ENCODE measurements at regions not wholly inside any gene's neighbourhood (a gene's known extent, or its start where the extent isn't known, plus 50 kb on each side); places are given as distances from the start of the nearest gene placed in this dataset.

DNA sequence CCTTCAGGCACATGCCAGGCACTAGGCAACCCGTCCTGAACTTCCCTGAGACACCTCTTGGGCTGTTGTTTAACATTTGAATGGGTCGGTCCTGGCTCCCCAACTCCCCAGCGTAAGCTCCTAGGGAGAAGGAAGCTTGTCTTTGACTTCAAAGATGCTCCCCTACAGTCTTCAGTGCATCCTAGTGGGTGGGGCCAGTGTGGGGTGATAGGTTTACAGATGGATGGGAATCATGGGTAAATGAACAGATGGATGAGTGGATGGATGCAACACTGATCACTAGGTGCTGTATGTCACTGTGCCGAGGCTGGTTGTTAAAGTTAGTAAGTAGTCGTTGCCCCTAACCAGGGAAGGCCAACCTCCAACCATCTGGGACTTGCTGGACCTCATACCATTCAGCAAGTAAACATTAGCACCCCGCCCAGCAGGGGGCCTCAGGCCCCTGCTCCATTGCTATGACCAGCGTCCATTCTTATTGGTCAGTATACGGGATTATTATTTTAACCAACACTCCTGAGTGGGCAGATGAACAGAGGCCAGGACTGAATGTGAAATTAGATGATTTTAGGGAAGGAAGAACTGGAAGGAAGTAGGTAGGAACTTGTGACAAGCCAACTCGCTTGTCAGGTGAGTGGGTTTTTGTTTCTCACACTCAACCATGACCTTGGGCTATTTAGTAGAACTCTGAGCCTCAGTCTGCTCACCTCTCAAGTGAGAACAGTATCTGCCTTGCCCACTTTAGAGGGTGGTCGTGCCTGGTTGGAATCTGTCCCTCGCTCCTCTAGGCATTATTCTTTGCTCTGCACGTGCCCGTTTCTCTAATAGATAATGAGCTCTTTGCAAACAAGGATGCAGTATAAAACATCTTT lies 82.9 kb upstream of the FOXP4 start:
- Mint-ChIP-seq H3K4me3 (no peak overlapping the region), H3K4me1 (peaks cover 0 to 4% (median 0%) of the 10 kb centered on the region in 7 donors), H3K9me3 (peaks cover 0 to 1% (median 0%) of the 10 kb centered on the region in 11 donors), H3K27ac (no peak overlapping the region), H3K27me3 (peaks cover 38 to 63% (median 54%) of the 10 kb centered on the region in 5 donors), H3K36me3 (no peaks in the 10 kb centered on the region)
- no peak overlapping the region for H3K27ac ChIP-seq (ENCODE audit: low read depth, low read length)
- H3K27me3 ChIP-seq (ENCODE audit: control insufficient read depth in 2 of 2, insufficient read depth in 2 of 2, low read length in 2 of 2) = peaks cover 4 to 5% of the 10 kb centered on the region in 2 donors
- no peaks in the 10 kb centered on the region for H3K36me3 ChIP-seq (ENCODE audit: control insufficient read depth in 2 of 3, insufficient read depth in 3 of 3, low read length in 3 of 3)
- no peaks in the 10 kb centered on the region for H3K4me1 ChIP-seq (ENCODE audit: control insufficient read depth in 2 of 2, insufficient read depth in 2 of 2, low read length in 2 of 2)
- intact Hi-C loops (cut with micrococcal nuclease) = loop anchor here (1.0 kb wide), 1 partner anchor 129 kb away; no protein-coding TSS in a partner anchor
- no peak for ATAC-seq
- H3K9me3 ChIP-seq (ENCODE audit: control insufficient read depth in 2 of 3, low read length in 3 of 3) = no peaks in the 10 kb centered on the region
- DNase-seq = no peak
- ChIA-PET POLR2A (no interaction called here), CTCF (no interaction called here)
- H3K4me3 ChIP-seq (ENCODE audit: low read length) = no peak overlapping the region

DNA sequence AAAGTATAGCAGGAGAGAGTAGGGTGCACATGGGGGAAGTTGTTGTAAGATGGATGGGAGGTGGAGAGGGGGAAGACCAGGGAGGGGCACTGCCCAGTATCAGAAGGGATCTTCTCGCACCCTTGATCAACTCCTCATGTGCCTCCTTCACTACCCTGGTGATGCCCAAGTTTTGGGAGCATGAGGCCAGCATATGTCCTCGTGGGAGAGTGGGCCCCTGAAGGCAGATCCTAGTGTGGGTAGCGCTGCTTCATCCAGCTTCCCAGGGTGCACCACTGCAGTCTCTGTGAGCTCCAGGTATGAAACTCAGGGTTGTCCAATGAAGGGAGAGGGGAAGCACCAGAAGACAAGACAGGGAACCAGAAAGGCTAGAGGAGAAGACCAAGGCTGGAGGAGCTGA lies 82.2 kb upstream of the FOXP4 start:
- CTCF ChIA-PET = no interaction called here
- Histone ChIP-seq H3K9me3 (ENCODE audit: control insufficient read depth in 2 of 3, low read length in 3 of 3) (no peaks in the 10 kb centered on the region), H3K27ac (ENCODE audit: low read depth, low read length) (no peak overlapping the region), H3K27me3 (ENCODE audit: control insufficient read depth in 2 of 2, insufficient read depth in 2 of 2, low read length in 2 of 2) (peaks cover 4 to 8% of the 10 kb centered on the region in 2 donors), H3K4me3 (ENCODE audit: low read length) (no peak overlapping the region), H3K36me3 (ENCODE audit: control insufficient read depth in 2 of 3, insufficient read depth in 3 of 3, low read length in 3 of 3) (no peaks in the 10 kb centered on the region), H3K4me1 (ENCODE audit: control insufficient read depth in 2 of 2, insufficient read depth in 2 of 2, low read length in 2 of 2) (no peaks in the 10 kb centered on the region)
- H3K4me1 Mint-ChIP-seq = peaks cover 0 to 4% (median 0%) of the 10 kb centered on the region in 7 donors
- no peak overlapping the region for H3K27ac Mint-ChIP-seq
- H3K36me3 Mint-ChIP-seq = no peaks in the 10 kb centered on the region
- ATAC-seq = no peak
- POLR2A ChIA-PET = no interaction called here
- no peak for DNase-seq
- no peak overlapping the region for H3K4me3 Mint-ChIP-seq
- H3K27me3 Mint-ChIP-seq = peaks cover 45 to 66% (median 56%) of the 10 kb centered on the region in 5 donors
- H3K9me3 Mint-ChIP-seq = peaks cover 0 to 1% (median 0%) of the 10 kb centered on the region in 11 donors
- intact Hi-C loops (cut with micrococcal nuclease) = no loop called here

DNA sequence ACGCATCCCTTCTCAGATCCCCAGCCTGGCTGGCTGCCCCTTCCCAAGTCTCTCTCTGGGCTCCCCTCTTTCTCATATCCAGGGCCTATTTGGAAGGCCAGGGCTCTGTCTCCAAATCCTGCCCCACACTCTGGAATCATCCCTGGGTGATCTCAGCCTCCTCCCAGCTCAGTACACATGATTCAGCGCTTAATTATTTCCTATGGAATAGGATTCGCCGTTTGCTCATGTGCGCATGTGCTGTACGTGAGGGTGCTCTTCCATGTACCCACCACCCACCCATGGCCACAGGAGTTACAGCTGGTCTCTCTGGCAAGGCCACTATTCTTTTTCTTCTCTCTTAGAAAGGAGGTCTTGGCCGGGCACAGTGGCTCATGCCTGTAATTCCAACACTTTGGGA lies 81.7 kb upstream of the FOXP4 start:
- Mint-ChIP-seq H3K4me3 (no peak overlapping the region), H3K4me1 (peaks cover under 1 to 4% (median 1%) of the 10 kb centered on the region in 7 donors), H3K9me3 (peaks cover 0 to 1% (median 0%) of the 10 kb centered on the region in 11 donors), H3K27ac (no peak overlapping the region), H3K36me3 (peaks cover 0 to under 1% (median 0%) of the 10 kb centered on the region in 5 donors), H3K27me3 (peaks cover 49 to 70% (median 60%) of the 10 kb centered on the region in 5 donors)
- ATAC-seq (no peak), DNase-seq (no peak)
- H3K9me3 ChIP-seq (ENCODE audit: control insufficient read depth in 2 of 3, low read length in 3 of 3) = no peaks in the 10 kb centered on the region
- intact Hi-C loops (cut with micrococcal nuclease) = no loop called here
- H3K27me3 ChIP-seq (ENCODE audit: control insufficient read depth in 2 of 2, insufficient read depth in 2 of 2, low read length in 2 of 2) = peaks cover 4 to 12% of the 10 kb centered on the region in 2 donors
- POLR2A ChIA-PET = no interaction called here
- H3K4me3 ChIP-seq (ENCODE audit: low read length) = no peak overlapping the region
- H3K27ac ChIP-seq (ENCODE audit: low read depth, low read length) = no peak overlapping the region
- CTCF ChIA-PET = interaction anchor here (1.1 kb wide), 1 partner anchor 130 kb away, joined by 3 read pairs; no protein-coding TSS in a partner anchor
- H3K36me3 ChIP-seq (ENCODE audit: control insufficient read depth in 2 of 3, insufficient read depth in 3 of 3, low read length in 3 of 3) = no peaks in the 10 kb centered on the region
- H3K4me1 ChIP-seq (ENCODE audit: control insufficient read depth in 2 of 2, insufficient read depth in 2 of 2, low read length in 2 of 2) = no peaks in the 10 kb centered on the region

DNA sequence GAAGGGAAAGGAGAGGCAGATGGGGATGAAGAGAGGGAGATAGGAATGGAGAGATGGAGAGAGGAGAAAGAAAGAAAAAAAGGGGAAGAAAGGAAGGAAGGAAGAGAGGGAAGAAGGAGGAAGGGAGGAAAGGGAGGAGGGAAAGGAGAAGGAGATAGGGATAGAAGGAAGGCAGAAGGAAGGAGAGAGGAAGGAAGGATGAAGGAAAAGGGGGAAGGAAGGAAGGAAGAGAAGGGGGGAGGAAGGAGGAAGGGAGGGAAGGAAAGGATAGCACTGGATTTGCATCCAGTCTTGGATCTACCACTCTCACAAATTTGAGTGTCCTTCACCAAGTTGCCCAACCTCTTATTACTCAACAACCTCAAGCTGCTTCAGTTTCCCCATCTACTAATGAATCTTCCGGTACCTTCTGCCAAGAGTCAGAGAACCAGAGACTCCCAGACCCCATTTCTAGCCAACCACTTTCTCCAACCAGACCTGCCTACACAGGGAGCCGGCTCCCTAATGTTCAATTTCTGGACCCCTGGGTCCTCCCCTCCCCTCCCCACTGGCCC lies 79.7 kb upstream of the FOXP4 start:
- Histone ChIP-seq H3K27ac (ENCODE audit: low read depth, low read length) (no peak overlapping the region), H3K27me3 (ENCODE audit: control insufficient read depth in 2 of 2, insufficient read depth in 2 of 2, low read length in 2 of 2) (peaks cover 4 to 18% of the 10 kb centered on the region in 2 donors), H3K9me3 (ENCODE audit: control insufficient read depth in 2 of 3, low read length in 3 of 3) (no peaks in the 10 kb centered on the region), H3K4me1 (ENCODE audit: control insufficient read depth in 2 of 2, insufficient read depth in 2 of 2, low read length in 2 of 2) (no peaks in the 10 kb centered on the region), H3K36me3 (ENCODE audit: control insufficient read depth in 2 of 3, insufficient read depth in 3 of 3, low read length in 3 of 3) (no peaks in the 10 kb centered on the region), H3K4me3 (ENCODE audit: low read length) (no peak overlapping the region)
- Mint-ChIP-seq H3K27me3 (peaks cover 55 to 82% (median 69%) of the 10 kb centered on the region in 5 donors), H3K4me3 (no peak overlapping the region), H3K9me3 (peaks cover 0 to 1% (median 0%) of the 10 kb centered on the region in 11 donors), H3K36me3 (peaks cover 0 to 4% (median 0%) of the 10 kb centered on the region in 5 donors), H3K27ac (no peak overlapping the region), H3K4me1 (peaks cover 6 to 11% (median 8%) of the 10 kb centered on the region in 7 donors)
- intact Hi-C loops (cut with micrococcal nuclease) = no loop called here
- CTCF ChIA-PET = interaction anchor here (0.7 kb wide), 1 partner anchor 19 kb away, joined by 7 read pairs; no protein-coding TSS in a partner anchor
- POLR2A ChIA-PET = interaction anchor here (0.6 kb wide), 2 partner anchors 36 to 1990 kb away, joined by 4 to 7 read pairs; no protein-coding TSS in a partner anchor
- ATAC-seq = no peak
- no peak for DNase-seq

DNA sequence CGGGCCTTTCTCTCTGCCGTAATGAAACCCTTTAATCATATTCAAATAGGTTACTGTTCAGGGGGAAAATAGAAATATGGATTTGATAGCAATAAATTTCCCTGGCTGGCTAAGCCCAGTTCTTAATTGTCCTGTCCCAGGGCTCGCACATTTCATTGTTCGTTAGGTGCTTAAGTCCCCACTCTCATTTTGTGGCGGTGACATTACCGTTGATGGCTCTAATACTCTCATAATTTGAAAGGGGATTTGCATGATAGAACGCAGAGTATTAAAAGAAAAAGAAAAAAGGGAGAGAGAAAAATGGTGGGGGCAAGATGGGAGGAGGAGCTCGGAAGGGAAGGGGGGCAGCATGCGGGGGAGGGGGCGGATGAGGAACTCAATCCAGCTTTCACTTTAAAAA lies 79.1 kb upstream of the FOXP4 start:
- DNase-seq (no peak), ATAC-seq (no peak)
- Histone ChIP-seq H3K27me3 (ENCODE audit: control insufficient read depth in 2 of 2, insufficient read depth in 2 of 2, low read length in 2 of 2) (peaks cover 4 to 18% of the 10 kb centered on the region in 2 donors), H3K9me3 (ENCODE audit: control insufficient read depth in 2 of 3, low read length in 3 of 3) (no peaks in the 10 kb centered on the region), H3K36me3 (ENCODE audit: control insufficient read depth in 2 of 3, insufficient read depth in 3 of 3, low read length in 3 of 3) (no peaks in the 10 kb centered on the region), H3K4me3 (ENCODE audit: low read length) (no peak overlapping the region), H3K4me1 (ENCODE audit: control insufficient read depth in 2 of 2, insufficient read depth in 2 of 2, low read length in 2 of 2) (no peaks in the 10 kb centered on the region), H3K27ac (ENCODE audit: low read depth, low read length) (no peak overlapping the region)
- no peak overlapping the region for H3K27ac Mint-ChIP-seq
- peaks cover 0 to 4% (median 0%) of the 10 kb centered on the region in 5 donors for H3K36me3 Mint-ChIP-seq
- H3K27me3 Mint-ChIP-seq = peaks cover 56 to 83% (median 73%) of the 10 kb centered on the region in 5 donors
- peaks cover 0 to 1% (median 0%) of the 10 kb centered on the region in 11 donors for H3K9me3 Mint-ChIP-seq
- peaks cover 6 to 11% (median 8%) of the 10 kb centered on the region in 7 donors for H3K4me1 Mint-ChIP-seq
- CTCF ChIA-PET = interaction anchor here (0.7 kb wide), 1 partner anchor 18 kb away, joined by 7 read pairs; no protein-coding TSS in a partner anchor
- H3K4me3 Mint-ChIP-seq = no peak overlapping the region
- intact Hi-C loops (cut with micrococcal nuclease) = no loop called here
- POLR2A ChIA-PET = interaction anchor here (0.6 kb wide), 1 partner anchor 36 kb away, joined by 4 read pairs; no protein-coding TSS in a partner anchor

DNA sequence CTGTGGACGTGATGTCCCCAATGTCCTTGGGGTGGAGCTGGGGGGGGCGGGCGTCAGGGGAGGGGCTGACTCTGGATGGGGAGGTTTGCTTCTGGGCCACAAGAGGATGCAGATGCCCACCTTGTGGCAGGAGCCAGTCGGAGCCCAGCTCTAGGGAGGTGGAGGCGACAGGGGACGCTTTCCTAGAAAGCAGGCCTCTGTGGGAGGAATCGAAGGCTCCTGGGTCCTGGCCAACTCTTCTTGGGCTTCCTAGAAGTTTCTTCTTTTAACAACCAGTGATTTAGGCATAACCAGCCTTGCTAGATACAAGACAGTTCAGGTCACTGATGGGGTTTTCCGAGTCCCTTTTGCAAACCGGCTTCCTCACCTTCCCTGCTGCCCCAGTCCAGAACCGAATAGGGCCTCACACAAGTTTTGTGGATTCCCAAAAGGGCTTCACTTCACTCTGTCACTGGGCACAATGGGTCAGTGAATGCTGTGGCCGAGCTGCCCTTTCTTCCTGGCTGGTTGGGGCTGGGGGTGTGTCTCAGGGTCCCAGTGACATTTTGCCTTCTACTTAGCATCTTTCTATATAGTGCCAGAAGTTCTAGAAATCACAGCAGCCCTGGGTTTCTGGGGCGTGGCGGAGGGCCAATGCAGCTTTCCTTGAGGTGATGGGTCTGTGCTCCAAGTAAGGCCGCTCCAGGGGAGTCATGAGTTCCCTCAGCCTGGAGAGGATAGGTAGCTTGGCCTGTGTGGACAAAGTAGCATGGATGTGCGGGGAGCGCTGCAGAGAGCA lies 78.4 kb upstream of the FOXP4 start:
- Mint-ChIP-seq H3K9me3 (peaks cover 0 to 1% (median 0%) of the 10 kb centered on the region in 11 donors), H3K4me3 (no peak overlapping the region), H3K27ac (no peak overlapping the region), H3K27me3 (peaks cover 56 to 86% (median 80%) of the 10 kb centered on the region in 5 donors), H3K4me1 (peaks cover 6 to 11% (median 8%) of the 10 kb centered on the region in 7 donors), H3K36me3 (peaks cover 0 to 4% (median 0%) of the 10 kb centered on the region in 5 donors)
- no peaks in the 10 kb centered on the region for H3K9me3 ChIP-seq (ENCODE audit: control insufficient read depth in 2 of 3, low read length in 3 of 3)
- H3K27me3 ChIP-seq (ENCODE audit: control insufficient read depth in 2 of 2, insufficient read depth in 2 of 2, low read length in 2 of 2) = peaks cover 4 to 18% of the 10 kb centered on the region in 2 donors
- ATAC-seq (no peak), DNase-seq (no peak)
- CTCF ChIA-PET = no interaction called here
- no peaks in the 10 kb centered on the region for H3K4me1 ChIP-seq (ENCODE audit: control insufficient read depth in 2 of 2, insufficient read depth in 2 of 2, low read length in 2 of 2)
- no peak overlapping the region for H3K4me3 ChIP-seq (ENCODE audit: low read length)
- no peak overlapping the region for H3K27ac ChIP-seq (ENCODE audit: low read depth, low read length)
- POLR2A ChIA-PET = no interaction called here
- no peaks in the 10 kb centered on the region for H3K36me3 ChIP-seq (ENCODE audit: control insufficient read depth in 2 of 3, insufficient read depth in 3 of 3, low read length in 3 of 3)
- intact Hi-C loops (cut with micrococcal nuclease) = no loop called here
